NCI-H128 (cell line): ENCODE measurements at regions not wholly inside any gene's neighbourhood (a gene's known extent, or its start where the extent isn't known, plus 50 kb on each side); places are given as distances from the start of the nearest gene placed in this dataset.

Experiments
- DNase-seq: peaks from one replicate; lab custom pipeline; 2025; ENCODE audit not compliant: unreplicated experiment; lab: John Stamatoyannopoulos, UW

DNA sequence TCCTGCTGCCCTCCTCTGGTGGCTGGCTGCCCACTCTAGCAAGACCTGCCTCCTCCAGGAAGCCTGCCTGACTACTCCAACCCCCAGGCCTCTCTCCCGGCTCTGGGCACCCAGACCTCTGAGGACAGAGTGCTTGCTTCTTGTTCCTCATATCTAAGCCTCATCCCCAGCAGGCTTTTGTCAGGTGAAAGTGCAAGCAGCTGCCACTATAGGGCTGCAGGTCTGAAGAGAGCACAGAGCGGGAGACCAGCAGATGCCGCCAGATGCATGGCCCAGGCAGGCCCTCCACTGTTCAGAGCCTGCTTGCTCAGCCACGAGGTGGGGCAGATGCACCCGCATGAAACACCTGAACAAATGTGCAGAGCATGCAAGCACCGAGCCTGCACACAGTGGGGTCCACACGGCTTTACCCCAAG, 73.0 kb downstream of the SERPINA3 start:
- no peak for DNase-seq

DNA sequence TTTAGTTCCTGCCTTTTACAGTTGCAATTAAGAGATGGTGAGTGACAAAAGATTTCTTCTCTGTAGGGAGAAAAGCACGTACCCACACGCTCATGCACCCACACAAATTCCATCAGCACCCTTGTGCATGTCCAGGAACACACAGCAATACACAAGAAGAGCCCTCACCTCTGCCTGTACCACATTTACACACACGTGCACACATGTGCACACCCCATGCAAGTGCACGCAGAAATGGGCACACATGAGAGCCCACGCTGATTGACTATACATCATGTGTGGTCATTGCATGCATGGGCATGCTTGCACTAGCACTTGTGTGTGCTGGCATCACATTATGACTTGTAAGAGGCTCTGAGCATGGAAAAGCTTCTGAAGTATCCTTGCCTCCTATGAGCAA, 70.5 kb downstream of the SERPINA3 start:
- no peak for DNase-seq

DNA sequence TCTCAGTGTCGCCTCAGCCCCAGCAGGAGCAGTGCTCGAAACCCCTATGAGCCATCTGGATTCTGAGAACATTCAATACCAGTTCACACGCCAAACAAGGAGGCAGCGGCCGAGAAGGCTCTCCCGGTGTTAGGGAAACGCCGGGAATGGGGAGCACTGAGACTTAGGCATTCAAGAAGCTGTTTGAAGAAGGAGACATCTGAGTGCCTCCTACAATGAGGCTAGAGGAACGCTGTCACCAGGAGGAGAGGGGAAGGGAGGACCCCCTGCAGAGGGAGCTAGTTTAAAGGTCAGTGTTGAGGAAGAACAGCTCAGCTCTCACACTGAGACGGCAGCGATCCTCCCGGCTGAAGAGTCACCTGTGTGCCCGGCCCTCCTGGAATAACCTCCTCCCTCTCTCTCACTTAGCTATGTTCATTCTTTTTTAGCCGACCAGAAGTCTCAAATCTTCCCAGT, 69.9 kb downstream of the SERPINA3 start:
- no peak for DNase-seq

DNA sequence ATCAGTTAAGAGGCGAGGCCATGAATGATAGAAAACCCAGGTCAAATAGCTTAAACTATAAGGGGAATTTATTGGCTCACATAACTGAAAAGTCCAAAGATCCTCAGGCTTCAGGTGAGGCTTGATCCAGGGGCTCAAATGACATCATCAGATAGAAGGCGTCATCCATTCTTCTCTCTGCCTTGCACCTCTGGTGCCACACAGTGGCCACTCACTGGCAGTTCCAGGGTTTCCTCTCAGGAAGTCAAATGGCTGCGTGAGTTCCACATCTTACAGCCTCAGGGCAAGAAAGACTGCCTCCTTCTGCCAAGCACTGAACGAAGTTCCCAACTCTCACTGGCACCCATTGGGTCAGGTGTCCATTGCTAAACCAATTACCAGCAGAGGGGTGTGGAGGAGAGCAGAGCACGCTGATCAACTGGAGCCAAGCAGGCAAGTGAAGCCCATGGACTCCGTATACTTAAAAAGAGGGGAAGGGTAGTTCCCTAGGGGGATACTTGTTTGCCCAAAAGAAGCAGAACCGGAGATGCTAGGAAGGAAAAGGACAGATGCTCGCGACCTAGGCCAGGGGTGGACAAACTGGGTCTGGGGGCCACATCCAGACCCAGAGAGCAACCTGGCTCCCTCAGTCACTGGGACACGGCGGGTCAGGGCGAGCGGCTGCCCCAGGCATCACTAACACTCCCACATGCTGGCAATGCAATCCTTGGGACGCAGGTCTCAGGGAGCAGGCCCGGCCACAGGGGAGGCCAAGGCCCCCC, 69.3 kb downstream of the SERPINA3 start:
- no peak for DNase-seq

DNA sequence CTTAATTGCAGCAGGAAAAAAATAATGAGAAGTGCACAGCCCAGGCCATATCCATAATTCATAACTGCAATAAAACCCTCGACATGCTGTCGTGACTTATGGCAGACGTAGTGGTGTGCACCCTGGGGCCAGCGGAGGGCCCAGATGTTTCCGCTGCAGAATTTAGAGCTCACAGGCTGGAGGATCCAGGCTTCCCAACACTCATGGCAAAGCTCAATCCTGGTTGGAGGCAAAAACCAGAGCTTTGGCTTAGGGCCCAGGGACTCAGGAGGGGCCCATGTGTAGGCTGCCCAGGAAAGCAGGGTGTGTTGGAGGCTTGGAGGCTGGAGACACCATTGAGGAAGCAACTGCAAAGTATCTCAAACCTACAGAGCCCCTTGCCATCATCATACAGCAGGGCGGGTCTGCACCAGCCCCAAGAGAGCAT, 68.7 kb downstream of the SERPINA3 start:
- DNase-seq, result no peak

DNA sequence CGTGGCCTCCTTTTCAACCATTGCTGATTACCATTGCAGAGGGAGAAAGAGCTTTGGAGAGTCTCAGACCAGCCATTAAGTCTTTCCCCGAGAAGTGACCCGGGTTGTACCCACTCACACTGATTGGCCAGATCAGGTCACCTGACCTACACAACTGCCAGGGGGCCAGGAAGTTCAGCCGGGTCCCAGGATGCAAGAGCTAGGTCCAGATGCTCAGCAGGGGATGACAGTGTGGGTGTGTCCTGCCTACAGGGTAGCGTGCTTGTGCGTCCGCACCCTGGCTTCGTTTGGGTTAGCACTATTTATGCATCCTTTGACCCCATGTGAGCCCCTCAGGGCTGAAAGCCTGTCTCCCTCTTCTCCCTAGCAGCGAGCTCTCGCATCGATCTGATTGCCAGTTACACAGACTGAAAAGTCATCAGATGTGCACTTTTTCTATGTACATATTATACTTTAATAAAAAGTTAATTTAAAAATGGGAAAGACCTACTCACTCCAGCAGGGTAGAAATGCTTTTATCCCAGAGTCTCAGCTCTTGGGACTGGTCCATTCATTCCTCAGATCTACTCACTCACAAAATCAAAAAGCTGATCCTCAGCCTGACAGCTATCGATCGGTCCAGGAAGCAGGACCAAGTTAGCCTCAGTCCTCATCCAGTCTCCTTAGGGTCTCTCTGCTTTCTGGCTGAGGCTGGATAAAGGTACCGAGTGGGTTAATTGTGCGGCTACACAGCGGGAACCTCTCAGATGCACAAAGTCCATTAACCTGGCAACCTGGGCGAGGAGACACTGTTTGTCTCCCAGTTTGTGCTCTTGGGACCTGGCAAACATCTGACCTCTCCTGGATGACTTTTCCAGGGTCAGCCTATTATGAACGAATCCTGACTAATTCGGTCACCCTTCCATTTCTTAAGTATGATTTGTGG, 68.0 kb downstream of the SERPINA3 start:
- no peak for DNase-seq

DNA sequence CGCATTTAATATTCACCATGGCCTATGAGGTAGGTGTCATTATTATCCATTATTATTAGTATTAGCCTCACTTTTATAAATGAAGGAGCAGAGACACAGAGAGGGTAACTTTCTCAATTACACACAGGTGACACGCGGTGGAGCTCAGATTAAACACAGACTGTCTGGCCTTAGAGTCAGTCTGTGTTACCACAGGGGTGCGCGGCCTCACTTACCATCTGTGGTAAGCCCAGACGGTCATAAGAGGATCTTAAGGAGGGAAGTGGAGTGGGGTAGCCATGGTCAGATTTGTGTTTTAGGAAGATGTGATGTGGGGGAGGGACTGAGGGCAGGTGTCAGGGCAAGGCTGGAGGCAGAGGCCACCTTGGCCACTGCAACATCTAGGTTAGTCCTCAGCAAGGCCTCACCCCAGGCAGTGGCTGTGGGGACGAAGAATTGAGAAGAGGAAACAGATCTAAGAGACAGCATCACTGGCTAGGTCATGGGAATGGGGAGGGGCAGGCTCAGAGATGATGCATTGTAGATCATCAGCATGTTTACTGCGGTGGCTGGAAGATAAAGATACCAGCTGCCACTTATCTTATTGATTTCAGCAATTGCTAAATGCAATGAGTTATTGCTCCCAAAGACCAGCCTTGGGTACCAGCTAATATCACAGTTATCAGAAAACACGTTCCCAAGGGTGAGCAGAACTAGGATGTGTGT, 67.1 kb downstream of the SERPINA3 start:
- DNase-seq, result no peak

DNA sequence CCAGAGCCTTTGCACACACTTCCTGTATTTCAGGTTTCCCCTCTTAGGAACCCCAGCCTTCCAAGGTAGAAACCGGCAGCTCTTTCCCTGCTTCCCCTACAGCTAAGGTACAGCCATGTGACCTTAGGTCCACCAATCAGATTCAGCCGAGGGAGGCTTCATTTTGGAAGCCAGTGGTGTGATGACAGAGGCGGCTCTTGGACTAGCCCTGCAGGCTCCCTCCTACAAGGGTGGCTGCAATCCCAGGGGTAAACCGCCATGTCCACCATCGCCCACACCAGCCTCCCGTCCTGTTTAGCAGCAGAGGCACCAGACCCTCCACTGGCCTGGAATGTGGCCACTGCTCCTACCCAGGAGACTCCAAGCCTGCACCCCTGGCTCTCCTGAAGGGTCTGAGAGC, 65.6 kb downstream of the SERPINA3 start:
- no peak for DNase-seq

DNA sequence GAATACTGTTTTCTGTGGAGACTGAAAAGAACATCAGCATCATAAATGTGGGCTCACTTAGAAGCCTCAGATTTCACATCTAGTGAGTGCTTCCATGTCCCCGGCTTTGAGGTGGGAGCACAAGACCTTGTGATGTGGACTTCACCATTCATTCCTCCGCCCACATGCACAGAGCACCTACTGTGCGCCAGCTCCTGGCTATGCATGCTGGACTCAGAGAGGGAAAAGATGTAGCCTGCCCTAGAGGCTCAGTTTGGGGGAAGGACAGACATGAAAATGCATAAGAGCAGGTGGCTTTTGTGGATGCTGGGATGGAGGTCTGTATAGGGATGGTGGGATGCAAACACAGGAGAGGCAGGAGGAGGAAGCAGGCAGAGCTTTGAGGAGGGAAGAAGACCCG, 65.0 kb downstream of the SERPINA3 start:
- DNase-seq, result no peak

DNA sequence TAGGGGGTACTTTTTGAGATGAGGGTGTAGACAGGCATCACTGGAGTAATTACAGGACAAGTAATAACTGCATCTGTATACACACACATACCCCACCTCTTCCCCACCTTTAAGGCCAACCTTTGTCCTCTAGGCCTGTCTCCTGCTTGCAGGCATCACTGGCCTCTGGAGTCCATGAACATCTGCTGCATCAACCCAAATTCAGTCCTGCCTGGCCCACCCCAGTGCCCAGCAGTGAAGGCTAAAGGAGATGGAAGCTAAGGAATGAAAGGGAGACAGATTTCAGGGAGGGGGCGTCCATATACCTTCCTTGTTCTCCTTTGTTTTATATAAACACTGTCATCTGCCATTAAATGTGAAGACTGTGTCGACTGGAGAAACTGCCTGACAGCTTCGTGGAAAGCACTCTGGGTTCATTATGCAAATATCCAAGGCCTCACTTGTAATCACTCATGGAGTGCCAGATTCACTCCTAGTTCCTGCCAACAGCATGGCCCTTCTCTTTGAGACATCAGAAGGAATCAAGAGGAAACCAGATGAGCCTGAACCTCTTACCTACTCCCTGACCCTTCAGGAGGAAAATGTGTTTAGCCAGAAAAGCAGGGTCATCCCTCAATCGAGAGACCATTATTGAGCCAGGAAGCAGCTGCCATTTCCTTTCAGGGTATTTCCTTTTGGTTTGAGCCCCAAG, 64.4 kb downstream of the SERPINA3 start:
- DNase-seq, result no peak

DNA sequence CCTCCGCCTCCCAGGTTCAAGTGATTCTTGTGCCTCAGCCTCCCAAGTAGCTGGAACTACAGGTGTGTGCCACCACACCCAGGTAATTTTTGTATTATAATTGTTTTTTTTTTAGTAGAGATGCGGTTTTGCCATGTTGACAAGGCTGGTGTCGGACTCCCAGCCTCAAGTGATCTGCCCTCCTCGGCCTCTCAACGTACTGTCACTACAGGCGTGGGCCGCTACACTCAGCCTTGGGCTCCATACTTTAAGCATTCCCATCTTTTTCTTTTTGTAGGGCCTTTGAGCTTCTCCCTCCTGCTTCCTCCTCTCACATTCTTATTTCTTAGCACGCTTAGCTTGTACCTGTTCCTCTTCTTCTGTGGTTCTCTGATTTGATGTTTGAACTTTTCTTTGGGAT, 62.8 kb downstream of the SERPINA3 start:
- no peak for DNase-seq

DNA sequence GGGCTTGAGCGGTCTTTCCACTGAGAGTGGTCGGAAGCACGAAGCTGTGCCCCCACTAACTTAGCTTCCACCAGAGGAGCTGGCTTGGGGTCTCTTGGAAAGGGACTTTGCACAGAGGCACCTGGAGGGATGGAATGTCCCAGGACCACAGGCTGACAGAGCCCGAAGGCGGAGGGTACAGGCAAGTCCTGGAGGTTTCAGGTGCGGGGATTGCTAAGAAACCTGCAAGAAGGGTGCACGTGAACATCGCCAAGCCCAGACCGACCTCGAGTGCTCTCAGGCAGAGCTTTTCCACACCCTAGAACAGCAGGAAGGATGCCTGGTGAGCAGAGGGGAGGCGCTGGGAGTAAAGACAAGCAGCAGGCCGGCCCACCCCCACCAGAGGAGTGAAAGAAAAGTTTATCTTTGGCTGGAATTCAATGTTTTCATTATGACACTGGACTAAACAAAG, 61.6 kb downstream of the SERPINA3 start:
- DNase-seq, result no peak
